BE2C (cell line): ENCODE measurements at regions not wholly inside any gene's neighbourhood (a gene's known extent, or its start where the extent isn't known, plus 50 kb on each side); places are given as distances from the start of the nearest gene placed in this dataset.

Experiments
- DNase-seq: peaks from one replicate; pipeline ENCODE4 v3.0.0-alpha.2; 2020
- H3K27me3 ChIP-seq: fragments of 250-450 bp; sonication (Bioruptor Pico); 2 replicates; pipeline ENCODE4 v1.5.1; 2020; ENCODE audit warnings: mild to moderate bottlenecking
- H3K36me3 ChIP-seq: fragments of 250-450 bp; sonication (Bioruptor Pico); 2 replicates; pipeline ENCODE4 v1.5.1; 2020; ENCODE audit warnings: mild to moderate bottlenecking
- H3K4me1 ChIP-seq: fragments of 250-450 bp; sonication (Bioruptor Pico); 2 replicates; pipeline ENCODE4 v1.5.1; 2020
- H3K4me3 ChIP-seq: 2 replicates; pipeline ENCODE4 v1.5.1; 2011; ENCODE audit warnings: low read depth, low read length
- H3K9me3 ChIP-seq: fragments of 250-450 bp; sonication (Bioruptor Pico); 2 replicates; pipeline ENCODE4 v1.5.1; 2020
- CTCF ChIP-seq: IDR thresholded peaks from 2 replicates; pipeline ENCODE4 v1.5.1; 2012; ENCODE audit warnings: mild to moderate bottlenecking, low read depth, low read length

GRCh38 chr5:68426586-68426985 lies 211.0 kb downstream of the PIK3R1 start:
- H3K27me3 ChIP-seq = no peaks in the 10 kb centered on the region
- H3K4me1 ChIP-seq = peaks cover 25% of the 10 kb centered on the region
- TF ChIP-seq CTCF = no peak
- H3K9me3 ChIP-seq = no peaks in the 10 kb centered on the region
- H3K36me3 ChIP-seq = no peaks in the 10 kb centered on the region
- DNase-seq = no peak
- no peak overlapping the region for H3K4me3 ChIP-seq

- no peak for TF ChIP-seq CTCF
- Histone ChIP-seq H3K4me1 (peaks cover 17% of the 10 kb centered on the region), H3K4me3 (no peak overlapping the region), H3K9me3 (no peaks in the 10 kb centered on the region), H3K27me3 (no peaks in the 10 kb centered on the region), H3K36me3 (no peaks in the 10 kb centered on the region)
- DNase-seq = no peak
Observed at GRCh38 chr5:68428231-68428811, 212.8 kb downstream of the PIK3R1 start.

- Histone ChIP-seq H3K4me3 (no peak overlapping the region), H3K4me1 (peaks cover 19% of the 10 kb centered on the region), H3K27me3 (no peaks in the 10 kb centered on the region), H3K9me3 (no peaks in the 10 kb centered on the region), H3K36me3 (no peaks in the 10 kb centered on the region)
- no peak for TF ChIP-seq CTCF
- DNase-seq = no peak
Observed at GRCh38 chr5:68429510-68429909, 214.0 kb downstream of the PIK3R1 start.

- no peak overlapping the region for H3K4me3 ChIP-seq
- H3K9me3 ChIP-seq = no peaks in the 10 kb centered on the region
- no peaks in the 10 kb centered on the region for H3K27me3 ChIP-seq
- H3K36me3 ChIP-seq = no peaks in the 10 kb centered on the region
- peaks cover 14% of the 10 kb centered on the region for H3K4me1 ChIP-seq
- no peak for DNase-seq
- TF ChIP-seq CTCF = no peak
Observed at GRCh38 chr5:68430279-68430678, 214.7 kb downstream of the PIK3R1 start.

- Histone ChIP-seq H3K9me3 (no peaks in the 10 kb centered on the region), H3K36me3 (no peaks in the 10 kb centered on the region), H3K4me1 (peaks cover 19% of the 10 kb centered on the region), H3K4me3 (no peak overlapping the region), H3K27me3 (no peaks in the 10 kb centered on the region)
- no peak for TF ChIP-seq CTCF
- no peak for DNase-seq
Observed at GRCh38 chr5:68431186-68431585, 215.6 kb downstream of the PIK3R1 start.

GRCh38 chr5:68431601-68432337 lies 216.2 kb downstream of the PIK3R1 start:
- peaks cover 24% of the 10 kb centered on the region for H3K4me1 ChIP-seq
- no peak for TF ChIP-seq CTCF
- H3K27me3 ChIP-seq = no peaks in the 10 kb centered on the region
- H3K36me3 ChIP-seq = no peaks in the 10 kb centered on the region
- H3K4me3 ChIP-seq = no peak overlapping the region
- no peaks in the 10 kb centered on the region for H3K9me3 ChIP-seq
- DNase-seq = no peak
